MM.1S (cell line): ENCODE measurements at regions not wholly inside any gene's neighbourhood (a gene's known extent, or its start where the extent isn't known, plus 50 kb on each side); places are given as distances from the start of the nearest gene placed in this dataset.
"Not testable (repeated sequence)": the region's sequence is repeated elsewhere in the genome, so short reads cannot be mapped to it uniquely, and the experiment has no call there.

Experiments used
- DNase-seq: peaks from one replicate; pipeline ENCODE4 v3.0.0-alpha.2; 2015
- H2AFZ ChIP-seq: fragments of 300-600 bp; sonication (generic); 2 replicates; pipeline ENCODE4 v1.6.0; 2016; ENCODE audit warnings: antibody characterized with exemption, low read length
- H3F3A ChIP-seq: fragments of 300-600 bp; sonication (generic); 2 replicates; pipeline ENCODE4 v1.6.1; 2016; ENCODE audit warnings: mild to moderate bottlenecking, antibody characterized with exemption, low read length, moderate library complexity, mixed read lengths; ENCODE audit not compliant: insufficient read depth
- H3K27ac ChIP-seq: fragments of 300-600 bp; sonication (generic); 2 replicates; pipeline ENCODE4 v1.5.1; 2016; ENCODE audit warnings: mild to moderate bottlenecking, low read length
- H3K27me3 ChIP-seq: fragments of 300-600 bp; sonication (generic); replicated peaks from 2 replicates; pipeline ENCODE4 v1.6.0; 2016; ENCODE audit warnings: low read length; ENCODE audit not compliant: insufficient read depth
- H3K36me3 ChIP-seq: fragments of 300-600 bp; sonication (generic); replicated peaks from 2 replicates; pipeline ENCODE4 v1.6.1; 2016; ENCODE audit warnings: mild to moderate bottlenecking, low read length, mixed read lengths; ENCODE audit not compliant: insufficient read depth
- H3K4me1 ChIP-seq: fragments of 300-600 bp; sonication (generic); 2 replicates; pipeline ENCODE4 v1.6.1; 2016; ENCODE audit warnings: low read length, mixed read lengths
- H3K4me2 ChIP-seq: fragments of 300-600 bp; sonication (generic); 2 replicates; pipeline ENCODE4 v1.6.0; 2016; ENCODE audit warnings: low read depth, low read length
- H3K4me3 ChIP-seq: fragments of 300-600 bp; sonication (generic); 2 replicates; pipeline ENCODE4 v1.5.1; 2016; ENCODE audit warnings: low read length, mixed read lengths
- H3K79me2 ChIP-seq: fragments of 300-600 bp; sonication (generic); 2 replicates; pipeline ENCODE4 v1.6.1; 2016; ENCODE audit warnings: mixed run types, low read length, mixed read lengths
- H3K9ac ChIP-seq: fragments of 300-600 bp; sonication (generic); 2 replicates; pipeline ENCODE4 v1.6.1; 2016; ENCODE audit warnings: low read length, mixed read lengths
- H3K9me2 ChIP-seq: fragments of 300-600 bp; sonication (generic); replicated peaks from 2 replicates; pipeline ENCODE4 v1.6.1; 2016; ENCODE audit warnings: mild to moderate bottlenecking, low read length, mixed read lengths; ENCODE audit not compliant: insufficient read depth
- H3K9me3 ChIP-seq: fragments of 300-600 bp; sonication (generic); replicated peaks from 2 replicates; pipeline ENCODE4 v1.6.1; 2016; ENCODE audit warnings: mild to moderate bottlenecking, low read length, mixed read lengths; ENCODE audit not compliant: insufficient read depth
- H4K20me1 ChIP-seq: fragments of 300-600 bp; sonication (generic); 2 replicates; pipeline ENCODE4 v1.6.1; 2016; ENCODE audit warnings: mild to moderate bottlenecking, low read length, moderate library complexity, mixed read lengths; ENCODE audit not compliant: insufficient read depth
- CTCF ChIP-seq: fragments of 300-600 bp; sonication (generic); IDR thresholded peaks from 2 replicates; pipeline ENCODE4 v1.5.1; 2016; ENCODE audit warnings: antibody characterized with exemption, low read length, mixed read lengths
- EZH2 ChIP-seq: fragments of 300-600 bp; sonication (generic); optimal IDR thresholded peaks from 2 replicates; pipeline ENCODE3; 2017; ENCODE audit warnings: low read depth, mild to moderate bottlenecking, antibody characterized with exemption, low read length, mixed read lengths
- EZH2phosphoT487 ChIP-seq: fragments of 300-600 bp; sonication (generic); IDR thresholded peaks from 2 replicates; pipeline ENCODE4 v1.6.1; 2018; ENCODE audit warnings: antibody characterized with exemption, low read length

GRCh38 chr5:67636850-67637524 lies 440.4 kb upstream of the CD180 start:
- no peaks in the 10 kb centered on the region for H3F3A ChIP-seq
- no peak overlapping the region for H3K27ac ChIP-seq
- no peaks in the 10 kb centered on the region for H3K27me3 ChIP-seq
- H3K9ac ChIP-seq = no peak overlapping the region
- H3K9me2 ChIP-seq = no peaks in the 10 kb centered on the region
- no peak overlapping the region for H3K4me3 ChIP-seq
- no peak for DNase-seq
- no peaks in the 10 kb centered on the region for H3K4me1 ChIP-seq
- H3K9me3 ChIP-seq = no peaks in the 10 kb centered on the region
- H4K20me1 ChIP-seq = no peaks in the 10 kb centered on the region
- no peaks in the 10 kb centered on the region for H3K36me3 ChIP-seq
- H3K79me2 ChIP-seq = no peaks in the 10 kb centered on the region
- no peak overlapping the region for H3K4me2 ChIP-seq
- TF ChIP-seq EZH2phosphoT487 (no peak), EZH2 (no peak), CTCF (no peak)
- H2AFZ ChIP-seq = no peak overlapping the region

- H2AFZ ChIP-seq = no peak overlapping the region
- no peaks in the 10 kb centered on the region for H3K27me3 ChIP-seq
- no peaks in the 10 kb centered on the region for H4K20me1 ChIP-seq
- H3K9me2 ChIP-seq = no peaks in the 10 kb centered on the region
- no peaks in the 10 kb centered on the region for H3K4me1 ChIP-seq
- no peak overlapping the region for H3K4me3 ChIP-seq
- TF ChIP-seq EZH2phosphoT487 (no peak), CTCF (no peak), EZH2 (no peak)
- H3K4me2 ChIP-seq = no peak overlapping the region
- no peaks in the 10 kb centered on the region for H3F3A ChIP-seq
- H3K9me3 ChIP-seq = no peaks in the 10 kb centered on the region
- no peaks in the 10 kb centered on the region for H3K79me2 ChIP-seq
- no peak for DNase-seq
- no peaks in the 10 kb centered on the region for H3K36me3 ChIP-seq
- no peak overlapping the region for H3K9ac ChIP-seq
- no peak overlapping the region for H3K27ac ChIP-seq
Measured at GRCh38 chr5:67636091-67636490, 439.5 kb upstream of the CD180 start.

GRCh38 chr5:67627079-67627478 lies 430.5 kb upstream of the CD180 start:
- not testable (repeated sequence) for H3K9me3 ChIP-seq, H3F3A ChIP-seq, H3K27ac ChIP-seq, H3K36me3 ChIP-seq, H3K4me3 ChIP-seq, DNase-seq, H3K27me3 ChIP-seq, H3K79me2 ChIP-seq, H3K4me1 ChIP-seq, H3K9ac ChIP-seq, H2AFZ ChIP-seq, H3K4me2 ChIP-seq, H3K9me2 ChIP-seq, H4K20me1 ChIP-seq

- Histone ChIP-seq H3K9me3 (no peaks in the 10 kb centered on the region), H3K36me3 (no peaks in the 10 kb centered on the region), H3K27ac (no peak overlapping the region), H3K27me3 (no peaks in the 10 kb centered on the region), H3K4me3 (no peak overlapping the region), H4K20me1 (no peaks in the 10 kb centered on the region), H3K4me1 (peaks cover 19% of the 10 kb centered on the region), H3K79me2 (no peaks in the 10 kb centered on the region), H3K9ac (no peak overlapping the region), H3F3A (peaks cover 15% of the 10 kb centered on the region; the same call in 1 of the 2 replicates), H3K4me2 (no peak overlapping the region), H2AFZ (no peak overlapping the region), H3K9me2 (no peaks in the 10 kb centered on the region)
- TF ChIP-seq EZH2phosphoT487 = no peak
- TF ChIP-seq EZH2 = no peak
- TF ChIP-seq CTCF = no peak
- no peak for DNase-seq
Measured at GRCh38 chr5:67623078-67623477, 426.5 kb upstream of the CD180 start.
